ENCODE measurements at regions not wholly inside any gene's neighbourhood (a gene's known extent, or its start where the extent isn't known, plus 50 kb on each side); places are given as distances from the start of the nearest gene placed in this dataset.

DNA sequence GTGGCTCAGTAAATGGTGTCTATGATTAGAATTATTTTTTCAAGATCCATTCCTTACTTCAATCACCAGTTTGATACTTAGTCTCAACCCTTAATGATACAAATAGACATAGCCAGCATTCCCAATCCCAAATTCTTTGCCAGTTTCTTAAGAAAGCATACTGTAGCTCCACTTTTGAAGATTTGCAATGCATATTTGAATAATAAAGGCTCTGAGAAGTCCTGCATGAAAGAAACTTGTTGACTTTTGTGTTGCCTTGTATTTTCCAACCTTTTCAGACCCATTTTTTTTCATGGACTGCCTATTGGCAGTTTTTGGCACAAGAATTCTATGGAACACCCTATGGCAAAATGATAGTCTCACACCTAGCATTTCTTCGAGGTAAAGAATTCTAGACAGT is 215.6 kb upstream of the CHD6 start:
- H3K27me3 ChIP-seq = no peaks in the 10 kb centered on the region
- no peaks in the 10 kb centered on the region for H3K36me3 ChIP-seq
- no peaks in the 10 kb centered on the region for H3K4me1 ChIP-seq (ENCODE audit: control insufficient read depth in 1 of 2, insufficient read depth in 1 of 2, low read depth in 1 of 2, low read length in 1 of 2)
- no peaks in the 10 kb centered on the region for H3K9me3 ChIP-seq
- H3K27ac ChIP-seq = no peak overlapping the region
- no peak overlapping the region for H3K4me3 ChIP-seq (ENCODE audit: low read depth in 1 of 2, low read length in 1 of 2)
- TF ChIP-seq, protein P1, sequence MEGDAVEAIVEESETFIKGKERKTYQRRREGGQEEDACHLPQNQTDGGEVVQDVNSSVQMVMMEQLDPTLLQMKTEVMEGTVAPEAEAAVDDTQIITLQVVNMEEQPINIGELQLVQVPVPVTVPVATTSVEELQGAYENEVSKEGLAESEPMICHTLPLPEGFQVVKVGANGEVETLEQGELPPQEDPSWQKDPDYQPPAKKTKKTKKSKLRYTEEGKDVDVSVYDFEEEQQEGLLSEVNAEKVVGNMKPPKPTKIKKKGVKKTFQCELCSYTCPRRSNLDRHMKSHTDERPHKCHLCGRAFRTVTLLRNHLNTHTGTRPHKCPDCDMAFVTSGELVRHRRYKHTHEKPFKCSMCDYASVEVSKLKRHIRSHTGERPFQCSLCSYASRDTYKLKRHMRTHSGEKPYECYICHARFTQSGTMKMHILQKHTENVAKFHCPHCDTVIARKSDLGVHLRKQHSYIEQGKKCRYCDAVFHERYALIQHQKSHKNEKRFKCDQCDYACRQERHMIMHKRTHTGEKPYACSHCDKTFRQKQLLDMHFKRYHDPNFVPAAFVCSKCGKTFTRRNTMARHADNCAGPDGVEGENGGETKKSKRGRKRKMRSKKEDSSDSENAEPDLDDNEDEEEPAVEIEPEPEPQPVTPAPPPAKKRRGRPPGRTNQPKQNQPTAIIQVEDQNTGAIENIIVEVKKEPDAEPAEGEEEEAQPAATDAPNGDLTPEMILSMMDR (IDR thresholded peaks at IDR 0.05) = no peak

DNA sequence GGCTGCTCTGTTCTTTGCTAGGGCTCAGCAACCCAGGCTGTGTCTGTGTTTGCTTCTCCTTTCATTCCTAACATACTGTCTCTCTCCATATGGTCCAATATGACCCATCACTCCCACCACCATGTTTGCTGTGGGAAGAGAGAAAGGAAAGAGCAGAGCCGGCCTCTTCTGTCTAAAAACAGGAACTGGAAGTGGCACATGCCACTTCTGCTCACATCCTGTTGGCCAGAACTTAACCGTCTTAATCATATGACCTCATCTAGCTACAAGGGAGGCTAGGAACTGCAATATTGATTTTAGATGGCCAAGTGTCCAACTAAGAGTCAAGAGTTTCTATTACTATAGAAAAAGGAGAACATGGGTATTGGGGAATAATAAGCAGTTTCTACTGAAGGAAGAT is 212.5 kb upstream of the CHD6 start:
- TF ChIP-seq, protein P1 (IDR thresholded peaks at IDR 0.05) = no peak
- H3K27me3 ChIP-seq = no peaks in the 10 kb centered on the region
- no peaks in the 10 kb centered on the region for H3K4me1 ChIP-seq (ENCODE audit: control insufficient read depth in 1 of 2, insufficient read depth in 1 of 2, low read depth in 1 of 2, low read length in 1 of 2)
- H3K4me3 ChIP-seq (ENCODE audit: low read depth in 1 of 2, low read length in 1 of 2) = no peak overlapping the region
- no peak overlapping the region for H3K27ac ChIP-seq
- H3K36me3 ChIP-seq = no peaks in the 10 kb centered on the region
- H3K9me3 ChIP-seq = no peaks in the 10 kb centered on the region

DNA sequence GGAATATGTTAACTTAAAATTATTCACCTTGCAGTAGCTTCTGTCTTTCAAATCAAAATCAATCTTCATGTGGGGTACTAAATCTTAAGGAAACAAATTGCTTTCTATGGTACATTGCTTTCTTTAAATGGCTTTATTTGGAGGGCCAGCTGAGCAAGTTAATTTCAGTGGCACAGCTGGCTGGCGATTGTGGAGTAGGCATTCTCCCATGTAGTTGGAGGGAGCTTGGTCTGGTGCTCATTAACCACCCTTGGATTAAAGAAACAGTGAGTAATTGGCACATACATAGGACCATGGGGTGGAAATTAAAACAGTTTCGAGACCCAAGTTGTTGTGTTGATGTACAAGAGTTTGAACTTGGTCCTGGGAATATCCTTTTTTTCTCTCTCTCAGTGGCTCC is 201.3 kb upstream of the CHD6 start:
- TF ChIP-seq, protein P1 (IDR thresholded peaks at IDR 0.05) = no peak
- no peaks in the 10 kb centered on the region for H3K9me3 ChIP-seq
- no peaks in the 10 kb centered on the region for H3K36me3 ChIP-seq
- no peaks in the 10 kb centered on the region for H3K27me3 ChIP-seq
- no peak overlapping the region for H3K27ac ChIP-seq
- no peaks in the 10 kb centered on the region for H3K4me1 ChIP-seq (ENCODE audit: control insufficient read depth in 1 of 2, insufficient read depth in 1 of 2, low read depth in 1 of 2, low read length in 1 of 2)
- H3K4me3 ChIP-seq (ENCODE audit: low read depth in 1 of 2, low read length in 1 of 2) = no peak overlapping the region

DNA sequence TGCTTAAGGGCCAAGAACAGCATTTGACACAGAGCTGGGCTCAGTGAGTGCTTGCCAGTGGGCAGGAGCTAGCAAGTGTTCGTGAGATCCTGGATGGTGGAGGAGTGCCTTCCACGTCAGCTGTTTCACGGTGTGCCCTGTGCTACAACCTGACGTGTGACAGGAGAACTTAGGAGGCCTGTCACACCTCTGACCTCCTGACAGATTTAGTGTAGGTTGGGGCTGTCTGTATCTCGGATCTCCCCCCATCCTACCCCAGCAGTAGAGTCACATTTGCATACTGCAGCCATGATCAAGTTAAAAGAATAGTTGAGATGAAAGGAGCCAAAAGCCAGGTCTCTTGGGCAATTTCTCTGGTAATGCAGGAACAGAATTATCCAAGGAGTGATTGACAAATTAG is 200.8 kb upstream of the CHD6 start:
- Histone ChIP-seq H3K9me3 (no peaks in the 10 kb centered on the region), H3K27ac (no peak overlapping the region), H3K4me3 (ENCODE audit: low read depth in 1 of 2, low read length in 1 of 2) (no peak overlapping the region), H3K4me1 (ENCODE audit: control insufficient read depth in 1 of 2, insufficient read depth in 1 of 2, low read depth in 1 of 2, low read length in 1 of 2) (no peaks in the 10 kb centered on the region), H3K27me3 (no peaks in the 10 kb centered on the region), H3K36me3 (no peaks in the 10 kb centered on the region)
- TF ChIP-seq, protein P1 (IDR thresholded peaks at IDR 0.05) = no peak

DNA sequence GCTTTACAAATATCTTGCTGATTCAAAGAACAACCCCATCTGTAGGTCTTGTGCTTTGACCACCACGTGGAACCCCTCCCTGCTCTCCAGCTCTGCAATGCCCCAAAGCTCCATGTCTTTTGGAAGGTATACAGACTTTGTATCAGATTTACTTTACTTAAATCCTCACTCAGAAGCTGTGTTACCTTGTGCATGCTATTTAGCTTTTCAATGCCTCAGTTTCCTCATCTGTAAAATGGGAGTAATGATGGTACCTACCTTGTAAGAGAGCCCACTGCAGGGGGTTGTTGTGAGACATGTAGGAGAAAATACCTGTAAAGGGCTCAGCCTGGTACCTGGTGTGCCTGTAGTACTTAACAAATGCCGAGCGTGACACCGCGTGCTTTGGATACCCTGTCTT is 200.2 kb upstream of the CHD6 start:
- H3K36me3 ChIP-seq = no peaks in the 10 kb centered on the region
- TF ChIP-seq, protein P1 (IDR thresholded peaks at IDR 0.05) = no peak
- no peaks in the 10 kb centered on the region for H3K4me1 ChIP-seq (ENCODE audit: control insufficient read depth in 1 of 2, insufficient read depth in 1 of 2, low read depth in 1 of 2, low read length in 1 of 2)

DNA sequence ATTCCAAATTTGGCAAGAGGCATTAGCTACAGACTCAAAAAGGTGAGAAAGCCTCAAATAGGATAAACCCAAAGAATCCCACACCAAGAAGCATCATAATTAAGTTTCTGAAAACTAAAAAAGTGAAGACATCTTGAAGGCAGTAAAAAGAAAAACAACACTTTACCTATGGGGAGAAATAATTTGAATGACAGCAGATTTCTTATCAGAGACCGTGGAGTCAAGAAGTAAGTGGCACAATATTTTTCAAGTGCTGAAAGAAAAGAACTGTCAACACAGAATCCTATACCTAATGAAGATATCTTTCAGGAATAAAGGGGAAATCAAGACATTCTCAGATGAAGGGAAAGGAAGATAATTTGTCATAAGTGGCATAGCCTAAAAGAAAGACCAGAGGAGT is 193.3 kb upstream of the CHD6 start:
- no peaks in the 10 kb centered on the region for H3K9me3 ChIP-seq
- no peaks in the 10 kb centered on the region for H3K27me3 ChIP-seq
- no peak overlapping the region for H3K27ac ChIP-seq
- TF ChIP-seq, protein P1 (IDR thresholded peaks at IDR 0.05) = no peak
- no peaks in the 10 kb centered on the region for H3K36me3 ChIP-seq
- H3K4me1 ChIP-seq (ENCODE audit: control insufficient read depth in 1 of 2, insufficient read depth in 1 of 2, low read depth in 1 of 2, low read length in 1 of 2) = no peaks in the 10 kb centered on the region
- H3K4me3 ChIP-seq (ENCODE audit: low read depth in 1 of 2, low read length in 1 of 2) = no peak overlapping the region

More for the DNA sequence above, 200.2 kb upstream of the CHD6 start:
- H3K9me3 ChIP-seq = no peaks in the 10 kb centered on the region
- no peak overlapping the region for H3K27ac ChIP-seq
- H3K27me3 ChIP-seq = no peaks in the 10 kb centered on the region
- no peak overlapping the region for H3K4me3 ChIP-seq (ENCODE audit: low read depth in 1 of 2, low read length in 1 of 2)

All from neutrophil (primary cell).